Epithelial cell of esophagus (primary cell): ENCODE measurements at regions not wholly inside any gene's neighbourhood (a gene's known extent, or its start where the extent isn't known, plus 50 kb on each side); places are given as distances from the start of the nearest gene placed in this dataset.

Experiments used
- DNase-seq: peaks from one replicate; pipeline ENCODE4 v3.0.0; 2010; ENCODE audit warnings: low read depth
- H3K4me3 ChIP-seq: 2 replicates; pipeline ENCODE4 v1.5.1; 2011; ENCODE audit warnings: mild to moderate bottlenecking, low read length, control low read depth
- TF ChIP-seq, protein P1 (sequence below): IDR thresholded peaks from 2 replicates; pipeline ENCODE4 v1.5.1; 2011; ENCODE audit warnings: low read depth, mild to moderate bottlenecking, low read length, control low read depth, inconsistent platforms; ENCODE audit not compliant: insufficient read depth; ENCODE audit errors: missing control alignments

DNA sequence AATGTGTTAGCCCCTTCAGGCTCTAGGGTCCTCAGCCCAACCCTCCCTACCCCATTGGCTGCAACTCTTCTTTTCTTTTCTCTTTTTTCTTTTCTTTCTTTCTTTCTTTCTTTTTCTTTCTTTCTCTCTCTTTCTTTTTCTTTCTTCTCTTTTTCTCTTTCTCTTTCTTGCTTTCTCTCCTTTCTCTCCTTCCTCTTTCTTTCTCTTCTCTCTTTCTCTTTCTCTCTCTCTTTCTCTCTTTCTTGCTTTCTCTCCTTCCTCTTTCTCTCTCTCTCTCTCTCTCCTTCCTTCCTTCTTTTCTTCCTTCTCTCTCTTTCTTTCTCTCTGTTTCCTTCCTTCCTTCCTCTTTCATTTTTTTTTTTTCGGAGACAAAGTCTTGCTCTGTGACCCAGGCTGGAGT, 458.9 kb downstream of the TYW1 start:
- no peak overlapping the region for H3K4me3 ChIP-seq
- DNase-seq: no peak
- TF ChIP-seq, protein P1, sequence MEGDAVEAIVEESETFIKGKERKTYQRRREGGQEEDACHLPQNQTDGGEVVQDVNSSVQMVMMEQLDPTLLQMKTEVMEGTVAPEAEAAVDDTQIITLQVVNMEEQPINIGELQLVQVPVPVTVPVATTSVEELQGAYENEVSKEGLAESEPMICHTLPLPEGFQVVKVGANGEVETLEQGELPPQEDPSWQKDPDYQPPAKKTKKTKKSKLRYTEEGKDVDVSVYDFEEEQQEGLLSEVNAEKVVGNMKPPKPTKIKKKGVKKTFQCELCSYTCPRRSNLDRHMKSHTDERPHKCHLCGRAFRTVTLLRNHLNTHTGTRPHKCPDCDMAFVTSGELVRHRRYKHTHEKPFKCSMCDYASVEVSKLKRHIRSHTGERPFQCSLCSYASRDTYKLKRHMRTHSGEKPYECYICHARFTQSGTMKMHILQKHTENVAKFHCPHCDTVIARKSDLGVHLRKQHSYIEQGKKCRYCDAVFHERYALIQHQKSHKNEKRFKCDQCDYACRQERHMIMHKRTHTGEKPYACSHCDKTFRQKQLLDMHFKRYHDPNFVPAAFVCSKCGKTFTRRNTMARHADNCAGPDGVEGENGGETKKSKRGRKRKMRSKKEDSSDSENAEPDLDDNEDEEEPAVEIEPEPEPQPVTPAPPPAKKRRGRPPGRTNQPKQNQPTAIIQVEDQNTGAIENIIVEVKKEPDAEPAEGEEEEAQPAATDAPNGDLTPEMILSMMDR: no peak

DNA sequence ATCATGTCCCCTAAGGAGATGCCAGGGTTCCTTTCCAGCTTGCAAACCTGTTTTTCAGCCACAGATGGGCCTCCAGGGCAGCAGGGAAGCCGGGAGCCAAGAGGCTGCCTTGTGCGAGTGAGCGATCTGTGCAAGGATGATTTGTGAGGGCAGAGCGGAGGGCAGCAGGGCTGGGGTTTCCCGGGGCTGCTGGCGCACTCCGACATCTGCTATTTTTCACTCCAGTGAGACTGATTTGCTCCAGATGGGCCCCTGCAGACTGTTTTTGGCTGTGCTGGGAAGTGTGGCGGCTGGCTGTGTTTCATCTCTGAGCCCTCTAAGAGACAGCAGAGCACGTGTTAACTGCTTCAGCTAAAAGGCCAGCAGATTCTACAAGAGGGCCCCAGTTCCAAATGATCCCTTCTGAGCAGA, 466.2 kb downstream of the TYW1 start:
- no peak overlapping the region for H3K4me3 ChIP-seq
- DNase-seq: no peak
- TF ChIP-seq, protein P1: no peak

DNA sequence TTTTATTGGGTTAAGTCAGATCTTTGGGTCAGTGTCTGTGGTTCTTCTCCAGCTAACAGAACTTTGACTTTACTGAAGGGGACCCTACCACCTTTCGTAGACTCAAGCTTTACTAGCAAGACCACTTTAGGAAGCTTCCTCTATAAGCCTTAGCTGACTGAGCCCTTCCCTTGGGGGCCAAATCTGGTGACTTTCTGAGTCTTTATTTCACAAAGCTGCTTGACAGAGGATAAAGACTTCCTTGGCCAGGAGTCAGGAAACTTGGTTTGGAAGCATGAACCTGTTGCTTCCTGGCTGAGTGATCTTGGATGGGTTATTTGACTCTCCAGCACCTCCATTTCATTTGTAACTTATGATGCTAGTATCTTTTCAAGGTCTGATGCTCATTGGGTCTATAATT, 466.7 kb downstream of the TYW1 start:
- TF ChIP-seq, protein P1: no peak
- no peak for DNase-seq
- no peak overlapping the region for H3K4me3 ChIP-seq

DNA sequence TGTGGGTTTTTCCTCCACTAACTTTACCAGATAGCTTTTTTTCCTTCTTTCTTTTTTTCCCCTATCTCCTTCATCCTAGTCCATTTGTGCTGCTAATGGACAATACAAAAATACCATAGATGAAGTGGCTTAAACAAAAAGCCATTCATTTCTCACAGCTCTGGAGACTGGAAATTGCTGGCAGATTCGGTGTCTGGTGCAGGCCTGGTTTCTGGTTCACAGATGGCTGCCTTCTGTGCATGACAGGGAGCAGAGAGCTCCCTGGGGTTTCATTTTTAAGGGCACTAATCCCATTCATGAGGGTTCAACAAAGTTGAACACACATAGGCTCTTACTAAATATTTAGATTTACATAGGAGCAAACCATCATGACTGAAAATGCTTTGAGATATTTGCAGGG, 467.4 kb downstream of the TYW1 start:
- no peak overlapping the region for H3K4me3 ChIP-seq
- TF ChIP-seq, protein P1: no peak
- no peak for DNase-seq

DNA sequence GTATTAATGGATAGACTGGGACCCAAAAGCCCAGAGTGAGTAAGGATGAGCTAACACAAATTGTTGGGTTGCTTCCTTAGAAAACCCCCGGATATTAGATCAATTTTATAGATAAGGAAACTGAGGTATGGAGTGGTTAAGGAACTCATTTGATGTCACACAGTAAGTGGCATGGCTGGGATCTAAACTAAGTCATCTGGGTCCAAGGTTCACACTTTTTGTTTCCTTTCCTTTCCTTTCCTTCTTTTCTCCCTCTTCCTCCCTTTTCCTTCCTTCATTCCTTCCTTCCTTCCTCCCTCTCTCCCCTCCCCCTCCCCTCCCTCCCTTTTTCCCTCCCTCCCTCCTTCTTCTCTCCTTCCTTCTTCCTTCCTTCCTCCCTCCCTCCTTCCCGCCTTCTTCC, 469.5 kb downstream of the TYW1 start:
- H3K4me3 ChIP-seq: no peak overlapping the region
- DNase-seq: no peak
- TF ChIP-seq, protein P1: no peak

DNA sequence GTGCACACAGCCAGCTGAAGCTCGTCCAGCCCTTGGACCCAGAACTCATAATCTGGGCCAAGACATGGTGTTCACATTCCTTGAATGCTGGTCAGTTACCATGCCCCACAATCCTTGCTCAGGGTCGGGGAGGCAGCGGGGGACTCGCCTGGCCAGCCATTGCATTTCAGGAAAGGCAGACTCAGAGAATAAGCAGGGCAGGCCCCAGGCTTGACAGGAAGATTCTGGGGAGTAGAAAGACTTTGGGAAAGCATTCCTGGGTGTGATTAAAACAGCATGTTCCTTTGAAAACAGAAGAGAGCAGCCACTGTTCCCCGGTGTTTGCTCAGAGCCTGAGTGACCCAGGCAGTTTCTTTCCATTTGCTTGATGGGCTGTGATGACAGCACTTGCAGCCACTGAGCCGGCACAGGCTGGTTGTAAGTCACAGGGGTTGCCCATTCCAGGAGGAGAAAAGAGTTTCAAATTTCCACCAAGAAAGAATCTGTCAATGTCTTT, 473.7 kb downstream of the TYW1 start:
- TF ChIP-seq, protein P1: no peak
- no peak overlapping the region for H3K4me3 ChIP-seq
- no peak for DNase-seq

DNA sequence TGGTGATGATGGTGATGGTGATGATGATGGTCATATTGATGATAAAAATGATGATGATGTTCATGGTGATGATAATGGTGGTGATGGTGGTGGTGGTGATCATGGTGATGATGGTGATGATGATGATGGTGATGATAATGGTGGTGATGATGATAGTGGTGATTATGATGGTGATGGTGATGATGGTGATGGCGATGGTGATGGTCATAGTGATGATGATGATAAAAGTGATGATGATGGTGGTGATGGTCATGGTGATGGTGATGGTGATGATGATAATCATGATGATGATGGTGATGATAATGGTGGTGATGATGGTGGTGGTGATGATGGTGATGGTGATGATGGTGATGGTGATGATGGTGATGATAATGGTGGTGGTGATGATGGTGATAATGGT, 478.7 kb downstream of the TYW1 start:
- no peak for DNase-seq
- TF ChIP-seq, protein P1: no peak
- H3K4me3 ChIP-seq: no peak overlapping the region
